WTC11 (cell line): ENCODE measurements at regions not wholly inside any gene's neighbourhood (a gene's known extent, or its start where the extent isn't known, plus 50 kb on each side); places are given as distances from the start of the nearest gene placed in this dataset.

Experiments used
- ATAC-seq: fragments of 200-7000 bp; cut with Tn5 transposase; 2 replicates; pipeline ENCODE4 v1.10.0; 2021; ENCODE audit warnings: mild to moderate bottlenecking, moderate library complexity
- CTCF ChIA-PET: fragments of 300-600 bp; sonication (Branson Sonifier 250); formaldehyde crosslinking; loops from one replicate; lab custom pipeline; 2021; ENCODE audit warnings: antibody characterized with exemption; lab: Charles Lee
- POLR2A ChIA-PET: fragments of 350-600 bp; sonication (Branson Sonifier 250); formaldehyde crosslinking; loops from one replicate; lab custom pipeline; 2021; ENCODE audit warnings: antibody characterized with exemption; lab: Charles Lee
- DNase-seq: peaks from one replicate; pipeline ENCODE4 v3.0.0; 2021; ENCODE audit warnings: low spot score
- H3K27ac Mint-ChIP-seq: 2 replicates; pipeline ENCODE4 v1.8.0; 2021; ENCODE audit warnings: mixed read lengths
- H3K27me3 Mint-ChIP-seq: 2 replicates; pipeline ENCODE4 v1.8.0; 2021; ENCODE audit warnings: low read depth, mild to moderate bottlenecking, moderate library complexity, mixed read lengths
- H3K36me3 Mint-ChIP-seq: 2 replicates; pipeline ENCODE4 v1.8.0; 2021; ENCODE audit warnings: mixed read lengths
- H3K4me1 Mint-ChIP-seq: 2 replicates; pipeline ENCODE4 v1.8.0; 2022; ENCODE audit warnings: mixed read lengths
- H3K4me3 Mint-ChIP-seq: 2 replicates; pipeline ENCODE4 v1.8.0; 2021; ENCODE audit warnings: mild to moderate bottlenecking, moderate library complexity, mixed read lengths
- H3K9me3 Mint-ChIP-seq: 2 replicates; pipeline ENCODE4 v1.8.0; 2021; ENCODE audit warnings: mixed read lengths
- ATF1 ChIP-seq: sonication (generic); formaldehyde crosslinking; IDR thresholded peaks from 2 replicates; pipeline ENCODE4 v1.8.1; 2023; ENCODE audit warnings: mild to moderate bottlenecking, moderate library complexity, missing genetic modification reagents
- CREB1 ChIP-seq: sonication (generic); formaldehyde crosslinking; IDR thresholded peaks from 2 replicates; pipeline ENCODE4 v1.8.0; 2023; ENCODE audit warnings: mild to moderate bottlenecking, missing genetic modification reagents
- IRF2 ChIP-seq: sonication (generic); formaldehyde crosslinking; IDR thresholded peaks from 2 replicates; pipeline ENCODE4 v1.8.0; 2022; ENCODE audit warnings: low read depth, missing genetic modification reagents, borderline replicate concordance
- JAZF1 ChIP-seq: fragments of 250-450 bp; sonication (Bioruptor Pico); IDR thresholded peaks from 2 replicates; pipeline ENCODE4 v1.9.0; 2021; ENCODE audit warnings: moderate library complexity, mild to moderate bottlenecking, inconsistent platforms
- JUN ChIP-seq: sonication (generic); formaldehyde crosslinking; IDR thresholded peaks from 2 replicates; pipeline ENCODE4 v1.8.0; 2023; ENCODE audit warnings: mild to moderate bottlenecking, missing genetic modification reagents
- OVOL2 ChIP-seq: fragments of 250-450 bp; sonication (Bioruptor Pico); IDR thresholded peaks from 2 replicates; pipeline ENCODE4 v1.9.0; 2021; ENCODE audit warnings: mild to moderate bottlenecking, borderline replicate concordance
- PRRX2 ChIP-seq: fragments of 250-450 bp; sonication (Bioruptor Pico); IDR thresholded peaks from 2 replicates; pipeline ENCODE4 v1.8.0; 2021; ENCODE audit warnings: mild to moderate bottlenecking
- SOX15 ChIP-seq: fragments of 250-450 bp; sonication (Bioruptor Pico); IDR thresholded peaks from 2 replicates; pipeline ENCODE4 v1.9.0; 2021; ENCODE audit warnings: mild to moderate bottlenecking
- TEAD1 ChIP-seq: sonication (generic); formaldehyde crosslinking; IDR thresholded peaks from 2 replicates; pipeline ENCODE4 v1.8.0; 2022; ENCODE audit warnings: mild to moderate bottlenecking, missing genetic modification reagents
- TP53 ChIP-seq: sonication (generic); formaldehyde crosslinking; IDR thresholded peaks from 2 replicates; pipeline ENCODE4 v1.8.1; 2023; ENCODE audit warnings: mild to moderate bottlenecking, missing genetic modification reagents
- ZNF121 ChIP-seq: sonication (generic); formaldehyde crosslinking; IDR thresholded peaks from 2 replicates; pipeline ENCODE4 v1.8.0; 2023; ENCODE audit warnings: missing genetic modification reagents
- ZNF232 ChIP-seq: sonication (generic); formaldehyde crosslinking; IDR thresholded peaks from 2 replicates; pipeline ENCODE4 v1.8.0; 2022; ENCODE audit warnings: mild to moderate bottlenecking, missing genetic modification reagents
- TF ChIP-seq, protein P1 (sequence below): sonication (generic); formaldehyde crosslinking; IDR thresholded peaks from 2 replicates; pipeline ENCODE4 v1.8.1; 2023; ENCODE audit warnings: mild to moderate bottlenecking, moderate library complexity, missing genetic modification reagents
- TF ChIP-seq, protein P2 (sequence below): sonication (generic); formaldehyde crosslinking; IDR thresholded peaks from 2 replicates; pipeline ENCODE4 v1.8.1; 2023; ENCODE audit warnings: mild to moderate bottlenecking, missing genetic modification reagents, moderate library complexity
- TF ChIP-seq, protein P3 (sequence below): fragments of 250-450 bp; sonication (Bioruptor Pico); IDR thresholded peaks from 2 replicates; pipeline ENCODE4 v1.8.0; 2021; ENCODE audit warnings: mild to moderate bottlenecking
- TF ChIP-seq, protein P4 (sequence below): sonication (generic); formaldehyde crosslinking; IDR thresholded peaks from 2 replicates; pipeline ENCODE4 v1.8.1; 2023; ENCODE audit warnings: mild to moderate bottlenecking, missing genetic modification reagents
- TF ChIP-seq, protein P5 (sequence below): sonication (generic); formaldehyde crosslinking; IDR thresholded peaks from 2 replicates; pipeline ENCODE4 v1.8.1; 2022; ENCODE audit warnings: missing genetic modification reagents, borderline replicate concordance
- TF ChIP-seq, protein P6 (sequence below): sonication (generic); formaldehyde crosslinking; IDR thresholded peaks from 2 replicates; pipeline ENCODE4 v1.8.1; 2022; ENCODE audit warnings: mild to moderate bottlenecking, missing genetic modification reagents, moderate library complexity, borderline replicate concordance
- TF ChIP-seq, protein P7 (sequence below): sonication (generic); formaldehyde crosslinking; IDR thresholded peaks from 2 replicates; pipeline ENCODE4 v1.8.0; 2022; ENCODE audit warnings: mild to moderate bottlenecking, missing genetic modification reagents
- TF ChIP-seq, protein P8 (sequence below): sonication (generic); formaldehyde crosslinking; IDR thresholded peaks from 2 replicates; pipeline ENCODE4 v1.8.0; 2022; ENCODE audit warnings: mild to moderate bottlenecking, missing genetic modification reagents

DNA sequence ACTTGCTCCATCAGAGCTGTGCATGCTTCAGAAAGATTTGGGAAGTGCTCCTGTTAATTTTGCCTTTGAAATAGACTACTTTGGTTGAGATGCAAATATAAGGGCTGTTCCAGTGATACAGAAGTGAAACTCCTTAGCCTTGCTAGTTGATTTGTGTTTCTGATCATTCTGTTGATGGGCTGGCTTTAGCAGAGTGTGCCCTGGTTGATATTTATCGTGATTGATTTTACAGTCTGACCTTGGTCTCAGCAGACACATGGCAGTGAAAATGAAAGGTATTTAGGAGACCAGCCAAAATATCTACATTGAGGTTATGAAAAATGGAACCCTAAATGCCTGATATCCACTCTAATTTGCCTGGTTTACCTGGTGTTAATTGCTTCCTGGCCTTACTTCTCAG, 122.1 kb upstream of the CEP162 start (continued):
- TF ChIP-seq, protein P1, sequence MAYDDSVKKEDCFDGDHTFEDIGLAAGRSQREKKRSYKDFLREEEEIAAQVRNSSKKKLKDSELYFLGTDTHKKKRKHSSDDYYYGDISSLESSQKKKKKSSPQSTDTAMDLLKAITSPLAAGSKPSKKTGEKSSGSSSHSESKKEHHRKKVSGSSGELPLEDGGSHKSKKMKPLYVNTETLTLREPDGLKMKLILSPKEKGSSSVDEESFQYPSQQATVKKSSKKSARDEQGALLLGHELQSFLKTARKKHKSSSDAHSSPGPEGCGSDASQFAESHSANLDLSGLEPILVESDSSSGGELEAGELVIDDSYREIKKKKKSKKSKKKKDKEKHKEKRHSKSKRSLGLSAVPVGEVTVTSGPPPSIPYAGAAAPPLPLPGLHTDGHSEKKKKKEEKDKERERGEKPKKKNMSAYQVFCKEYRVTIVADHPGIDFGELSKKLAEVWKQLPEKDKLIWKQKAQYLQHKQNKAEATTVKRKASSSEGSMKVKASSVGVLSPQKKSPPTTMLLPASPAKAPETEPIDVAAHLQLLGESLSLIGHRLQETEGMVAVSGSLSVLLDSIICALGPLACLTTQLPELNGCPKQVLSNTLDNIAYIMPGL (CRISPR knock-in tag): no peak
- TF ChIP-seq IRF2 (CRISPR knock-in tag) (no peak), TEAD1 (CRISPR knock-in tag) (no peak), ATF1 (CRISPR knock-in tag) (no peak)
- TF ChIP-seq, protein P2, sequence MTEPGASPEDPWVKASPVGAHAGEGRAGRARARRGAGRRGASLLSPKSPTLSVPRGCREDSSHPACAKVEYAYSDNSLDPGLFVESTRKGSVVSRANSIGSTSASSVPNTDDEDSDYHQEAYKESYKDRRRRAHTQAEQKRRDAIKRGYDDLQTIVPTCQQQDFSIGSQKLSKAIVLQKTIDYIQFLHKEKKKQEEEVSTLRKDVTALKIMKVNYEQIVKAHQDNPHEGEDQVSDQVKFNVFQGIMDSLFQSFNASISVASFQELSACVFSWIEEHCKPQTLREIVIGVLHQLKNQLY (CRISPR knock-in tag): no peak
- TF ChIP-seq, protein P3, sequence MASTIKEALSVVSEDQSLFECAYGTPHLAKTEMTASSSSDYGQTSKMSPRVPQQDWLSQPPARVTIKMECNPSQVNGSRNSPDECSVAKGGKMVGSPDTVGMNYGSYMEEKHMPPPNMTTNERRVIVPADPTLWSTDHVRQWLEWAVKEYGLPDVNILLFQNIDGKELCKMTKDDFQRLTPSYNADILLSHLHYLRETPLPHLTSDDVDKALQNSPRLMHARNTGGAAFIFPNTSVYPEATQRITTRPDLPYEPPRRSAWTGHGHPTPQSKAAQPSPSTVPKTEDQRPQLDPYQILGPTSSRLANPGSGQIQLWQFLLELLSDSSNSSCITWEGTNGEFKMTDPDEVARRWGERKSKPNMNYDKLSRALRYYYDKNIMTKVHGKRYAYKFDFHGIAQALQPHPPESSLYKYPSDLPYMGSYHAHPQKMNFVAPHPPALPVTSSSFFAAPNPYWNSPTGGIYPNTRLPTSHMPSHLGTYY (CRISPR knock-in tag): no peak
- TF ChIP-seq, protein P4, sequence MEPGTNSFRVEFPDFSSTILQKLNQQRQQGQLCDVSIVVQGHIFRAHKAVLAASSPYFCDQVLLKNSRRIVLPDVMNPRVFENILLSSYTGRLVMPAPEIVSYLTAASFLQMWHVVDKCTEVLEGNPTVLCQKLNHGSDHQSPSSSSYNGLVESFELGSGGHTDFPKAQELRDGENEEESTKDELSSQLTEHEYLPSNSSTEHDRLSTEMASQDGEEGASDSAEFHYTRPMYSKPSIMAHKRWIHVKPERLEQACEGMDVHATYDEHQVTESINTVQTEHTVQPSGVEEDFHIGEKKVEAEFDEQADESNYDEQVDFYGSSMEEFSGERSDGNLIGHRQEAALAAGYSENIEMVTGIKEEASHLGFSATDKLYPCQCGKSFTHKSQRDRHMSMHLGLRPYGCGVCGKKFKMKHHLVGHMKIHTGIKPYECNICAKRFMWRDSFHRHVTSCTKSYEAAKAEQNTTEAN (CRISPR knock-in tag): no peak
- TF ChIP-seq, protein P5, sequence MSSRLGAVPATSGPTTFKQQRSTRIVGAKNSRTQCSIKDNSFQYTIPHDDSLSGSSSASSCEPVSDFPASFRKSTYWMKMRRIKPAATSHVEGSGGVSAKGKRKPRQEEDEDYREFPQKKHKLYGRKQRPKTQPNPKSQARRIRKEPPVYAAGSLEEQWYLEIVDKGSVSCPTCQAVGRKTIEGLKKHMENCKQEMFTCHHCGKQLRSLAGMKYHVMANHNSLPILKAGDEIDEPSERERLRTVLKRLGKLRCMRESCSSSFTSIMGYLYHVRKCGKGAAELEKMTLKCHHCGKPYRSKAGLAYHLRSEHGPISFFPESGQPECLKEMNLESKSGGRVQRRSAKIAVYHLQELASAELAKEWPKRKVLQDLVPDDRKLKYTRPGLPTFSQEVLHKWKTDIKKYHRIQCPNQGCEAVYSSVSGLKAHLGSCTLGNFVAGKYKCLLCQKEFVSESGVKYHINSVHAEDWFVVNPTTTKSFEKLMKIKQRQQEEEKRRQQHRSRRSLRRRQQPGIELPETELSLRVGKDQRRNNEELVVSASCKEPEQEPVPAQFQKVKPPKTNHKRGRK (CRISPR knock-in tag): no peak
- TF ChIP-seq, all 79 proteins: peak for 0

DNA sequence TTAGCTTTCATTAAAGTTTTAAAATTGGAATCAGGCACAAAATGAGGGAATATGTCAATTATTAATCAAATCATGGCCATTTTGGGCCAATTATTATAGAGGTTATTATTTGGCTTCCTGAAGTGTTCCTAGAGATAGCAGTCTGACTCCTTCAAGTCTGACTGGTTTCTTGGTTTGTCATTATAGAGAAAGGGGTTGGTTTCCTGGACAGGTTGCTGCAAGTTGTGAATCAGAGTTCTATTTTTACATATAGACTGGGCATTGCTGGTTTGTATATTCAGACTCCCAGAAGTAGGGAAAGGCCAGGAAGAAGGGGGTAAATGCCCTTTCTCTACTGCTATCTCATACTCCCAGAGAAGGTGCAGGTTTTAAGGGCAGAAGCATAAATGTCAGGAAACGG, 121.4 kb upstream of the CEP162 start:
- POLR2A ChIA-PET: no interaction called here
- CTCF ChIA-PET: no interaction called here
- TF ChIP-seq ZNF121 (no peak), PRRX2 (no peak), TP53 (CRISPR knock-in tag) (no peak), ZNF232 (CRISPR knock-in tag) (no peak), JUN (no peak), SOX15 (CRISPR knock-in tag) (no peak), JAZF1 (CRISPR knock-in tag) (no peak), OVOL2 (CRISPR knock-in tag) (no peak), CREB1 (no peak)
- TF ChIP-seq, protein P1 (CRISPR knock-in tag): no peak
- TF ChIP-seq, protein P6, sequence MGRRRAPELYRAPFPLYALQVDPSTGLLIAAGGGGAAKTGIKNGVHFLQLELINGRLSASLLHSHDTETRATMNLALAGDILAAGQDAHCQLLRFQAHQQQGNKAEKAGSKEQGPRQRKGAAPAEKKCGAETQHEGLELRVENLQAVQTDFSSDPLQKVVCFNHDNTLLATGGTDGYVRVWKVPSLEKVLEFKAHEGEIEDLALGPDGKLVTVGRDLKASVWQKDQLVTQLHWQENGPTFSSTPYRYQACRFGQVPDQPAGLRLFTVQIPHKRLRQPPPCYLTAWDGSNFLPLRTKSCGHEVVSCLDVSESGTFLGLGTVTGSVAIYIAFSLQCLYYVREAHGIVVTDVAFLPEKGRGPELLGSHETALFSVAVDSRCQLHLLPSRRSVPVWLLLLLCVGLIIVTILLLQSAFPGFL (CRISPR knock-in tag): no peak
- TF ChIP-seq, protein P7, sequence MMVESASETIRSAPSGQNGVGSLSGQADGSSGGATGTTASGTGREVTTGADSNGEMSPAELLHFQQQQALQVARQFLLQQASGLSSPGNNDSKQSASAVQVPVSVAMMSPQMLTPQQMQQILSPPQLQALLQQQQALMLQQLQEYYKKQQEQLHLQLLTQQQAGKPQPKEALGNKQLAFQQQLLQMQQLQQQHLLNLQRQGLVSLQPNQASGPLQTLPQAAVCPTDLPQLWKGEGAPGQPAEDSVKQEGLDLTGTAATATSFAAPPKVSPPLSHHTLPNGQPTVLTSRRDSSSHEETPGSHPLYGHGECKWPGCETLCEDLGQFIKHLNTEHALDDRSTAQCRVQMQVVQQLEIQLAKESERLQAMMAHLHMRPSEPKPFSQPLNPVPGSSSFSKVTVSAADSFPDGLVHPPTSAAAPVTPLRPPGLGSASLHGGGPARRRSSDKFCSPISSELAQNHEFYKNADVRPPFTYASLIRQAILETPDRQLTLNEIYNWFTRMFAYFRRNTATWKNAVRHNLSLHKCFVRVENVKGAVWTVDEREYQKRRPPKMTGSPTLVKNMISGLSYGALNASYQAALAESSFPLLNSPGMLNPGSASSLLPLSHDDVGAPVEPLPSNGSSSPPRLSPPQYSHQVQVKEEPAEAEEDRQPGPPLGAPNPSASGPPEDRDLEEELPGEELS: no peak
- TF ChIP-seq, protein P8, sequence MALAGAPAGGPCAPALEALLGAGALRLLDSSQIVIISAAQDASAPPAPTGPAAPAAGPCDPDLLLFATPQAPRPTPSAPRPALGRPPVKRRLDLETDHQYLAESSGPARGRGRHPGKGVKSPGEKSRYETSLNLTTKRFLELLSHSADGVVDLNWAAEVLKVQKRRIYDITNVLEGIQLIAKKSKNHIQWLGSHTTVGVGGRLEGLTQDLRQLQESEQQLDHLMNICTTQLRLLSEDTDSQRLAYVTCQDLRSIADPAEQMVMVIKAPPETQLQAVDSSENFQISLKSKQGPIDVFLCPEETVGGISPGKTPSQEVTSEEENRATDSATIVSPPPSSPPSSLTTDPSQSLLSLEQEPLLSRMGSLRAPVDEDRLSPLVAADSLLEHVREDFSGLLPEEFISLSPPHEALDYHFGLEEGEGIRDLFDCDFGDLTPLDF (CRISPR knock-in tag): no peak

More for the DNA sequence above, 121.4 kb upstream of the CEP162 start:
- no peaks in the 10 kb centered on the region for H3K27me3 Mint-ChIP-seq
- no peaks in the 10 kb centered on the region for H3K4me1 Mint-ChIP-seq
- no peak overlapping the region for H3K27ac Mint-ChIP-seq
- DNase-seq (no peak), ATAC-seq (no peak)
- H3K36me3 Mint-ChIP-seq: no peaks in the 10 kb centered on the region
- H3K4me3 Mint-ChIP-seq: no peak overlapping the region
- no peaks in the 10 kb centered on the region for H3K9me3 Mint-ChIP-seq
